CD4-positive, alpha-beta T cell (primary cell): ENCODE measurements at regions not wholly inside any gene's neighbourhood (a gene's known extent, or its start where the extent isn't known, plus 50 kb on each side); places are given as distances from the start of the nearest gene placed in this dataset.

Experiments used
- ATAC-seq: fragments of 200-7000 bp; cut with Tn5 transposase; one replicate; pipeline ENCODE4 v1.10.0; 2022; ENCODE audit warnings: mild to moderate bottlenecking; ENCODE audit not compliant: poor library complexity
- CTCF ChIA-PET: fragments of 350-600 bp; sonication (Branson Sonifier 250); formaldehyde crosslinking; loops from one replicate; lab custom pipeline; 2021; ENCODE audit warnings: antibody characterized with exemption, inconsistent platforms; lab: Charles Lee
- POLR2A ChIA-PET: fragments of 350-600 bp; sonication (Branson Sonifier 250); formaldehyde crosslinking; loops from one replicate; lab custom pipeline; 2021; ENCODE audit warnings: antibody characterized with exemption, inconsistent platforms; lab: Charles Lee
- DNase-seq, 14 experiments: peaks; one replicate each; pipeline ENCODE4 v3.0.0-alpha.2; 2013 to 2020; ENCODE audit warnings: mixed read lengths in 2 of 14
- H3K27ac ChIP-seq, 2 donors: one replicate each; pipeline versions ENCODE4 v1.5.1 to v1.7.0; 2013; ENCODE audit warnings: low read length in 2 of 2, low read depth in 1 of 2, mild to moderate bottlenecking in 1 of 2
- H3K27me3 ChIP-seq, 2 experiments: 1 replicate in 1 of 2; 2 replicates in 1 of 2; pipeline versions ENCODE4 v1.6.1 to v1.7.0; 2013; ENCODE audit warnings: low read length in 2 of 2, control low read depth in 1 of 2, mild to moderate bottlenecking in 1 of 2, moderate library complexity in 1 of 2; ENCODE audit not compliant: insufficient read depth in 2 of 2, control insufficient read depth in 1 of 2
- H3K36me3 ChIP-seq: one replicate; pipeline ENCODE4 v1.6.1; 2013; ENCODE audit warnings: low read length, control low read depth; ENCODE audit not compliant: insufficient read depth
- H3K4me1 ChIP-seq: one replicate; pipeline ENCODE4 v1.6.1; 2013; ENCODE audit warnings: low read length, control low read depth; ENCODE audit not compliant: insufficient read depth
- H3K4me3 ChIP-seq: one replicate; pipeline ENCODE4 v1.5.1; 2013; ENCODE audit warnings: mild to moderate bottlenecking, low read length, moderate library complexity
- H3K9me3 ChIP-seq, 2 experiments: 1 replicate in 1 of 2; 2 replicates in 1 of 2; pipeline versions ENCODE4 v1.6.1 to v1.7.0; 2013; ENCODE audit warnings: low read length in 2 of 2, mild to moderate bottlenecking in 2 of 2, control low read depth in 1 of 2, moderate library complexity in 1 of 2; ENCODE audit not compliant: control insufficient read depth in 1 of 2, insufficient read depth in 1 of 2
- H3K27ac Mint-ChIP-seq: one replicate; pipeline ENCODE4 v1.8.0; 2020; ENCODE audit warnings: mixed read lengths
- H3K27me3 Mint-ChIP-seq: one replicate; pipeline ENCODE4 v1.8.0; 2021; ENCODE audit warnings: mixed read lengths
- H3K36me3 Mint-ChIP-seq: one replicate; pipeline ENCODE4 v1.8.0; 2021; ENCODE audit warnings: low read depth, mixed read lengths
- H3K4me1 Mint-ChIP-seq: one replicate; pipeline ENCODE4 v1.8.0; 2021; ENCODE audit warnings: low read depth, mixed read lengths
- H3K4me3 Mint-ChIP-seq: one replicate; pipeline ENCODE4 v1.8.0; 2020; ENCODE audit warnings: mild to moderate bottlenecking, mixed read lengths
- H3K9me3 Mint-ChIP-seq: one replicate; pipeline ENCODE4 v1.8.0; 2020; ENCODE audit warnings: mixed read lengths
- CTCF ChIP-seq: fragments of 200-600 bp; IDR thresholded peaks from one replicate; pipeline ENCODE4 v1.8.0; 2022; ENCODE audit warnings: antibody characterized with exemption, mild to moderate bottlenecking
- intact Hi-C, 2 experiments: fragments of 100-400 bp; cut with DNase I in 1 of 2; cut with micrococcal nuclease in 1 of 2; formaldehyde crosslinking; loops; one replicate each; pipeline versions ENCODE4 v1.15.1 to v1.9.0; 2023 to 2025; cut with DNase I, micrococcal nuclease

GRCh38 chr4:103443324-103443723 is 245.2 kb upstream of the CENPE start:
- Histone ChIP-seq H3K27ac (no peak overlapping the region), H3K9me3 (no peaks in the 10 kb centered on the region), H3K4me1 (no peaks in the 10 kb centered on the region), H3K4me3 (no peak overlapping the region), H3K27me3 (no peaks in the 10 kb centered on the region), H3K36me3 (no peaks in the 10 kb centered on the region)
- Mint-ChIP-seq H3K36me3 (no peaks in the 10 kb centered on the region), H3K9me3 (no peaks in the 10 kb centered on the region), H3K4me3 (no peak overlapping the region), H3K27ac (no peak overlapping the region), H3K4me1 (no peaks in the 10 kb centered on the region), H3K27me3 (no peaks in the 10 kb centered on the region)
- intact Hi-C loops = no loop called here
- no peak for TF ChIP-seq CTCF
- CTCF ChIA-PET = no interaction called here
- DNase-seq (no peak), ATAC-seq (no peak)
- POLR2A ChIA-PET = no interaction called here

- no peaks in the 10 kb centered on the region for H3K27me3 ChIP-seq
- no peaks in the 10 kb centered on the region for H3K4me1 ChIP-seq
- H3K27me3 Mint-ChIP-seq = peaks cover 5% of the 10 kb centered on the region
- H3K9me3 Mint-ChIP-seq = peaks cover 3% of the 10 kb centered on the region
- H3K36me3 Mint-ChIP-seq = no peaks in the 10 kb centered on the region
- no peak for DNase-seq
- H3K9me3 ChIP-seq = peaks cover 0 to 7% of the 10 kb centered on the region in 2 experiments
- CTCF ChIA-PET = no interaction called here
- no peak overlapping the region for H3K27ac ChIP-seq
- no peak overlapping the region for H3K27ac Mint-ChIP-seq
- no peaks in the 10 kb centered on the region for H3K36me3 ChIP-seq
- no peaks in the 10 kb centered on the region for H3K4me1 Mint-ChIP-seq
- POLR2A ChIA-PET = no interaction called here
- no peak for ATAC-seq
- no peak for TF ChIP-seq CTCF
- H3K4me3 ChIP-seq = no peak overlapping the region
- intact Hi-C loops = no loop called here
- H3K4me3 Mint-ChIP-seq = no peak overlapping the region
Observed at GRCh38 chr4:103429283-103429682, 231.1 kb upstream of the CENPE start.

GRCh38 chr4:103425406-103425805 is 227.3 kb upstream of the CENPE start:
- Histone ChIP-seq H3K9me3 (peaks cover 0 to 4% of the 10 kb centered on the region in 2 experiments), H3K36me3 (no peaks in the 10 kb centered on the region), H3K4me3 (no peak overlapping the region), H3K4me1 (no peaks in the 10 kb centered on the region), H3K27ac (no peak overlapping the region), H3K27me3 (no peaks in the 10 kb centered on the region)
- POLR2A ChIA-PET = no interaction called here
- H3K27me3 Mint-ChIP-seq = peaks cover 5% of the 10 kb centered on the region
- H3K36me3 Mint-ChIP-seq = no peaks in the 10 kb centered on the region
- H3K4me3 Mint-ChIP-seq = no peak overlapping the region
- CTCF ChIA-PET = no interaction called here
- H3K9me3 Mint-ChIP-seq = peaks cover 3% of the 10 kb centered on the region
- no peak for TF ChIP-seq CTCF
- DNase-seq = no peak
- intact Hi-C loops = no loop called here
- H3K27ac Mint-ChIP-seq = no peak overlapping the region
- H3K4me1 Mint-ChIP-seq = no peaks in the 10 kb centered on the region
- no peak for ATAC-seq
